ENCODE measurements at regions not wholly inside any gene's neighbourhood (a gene's known extent, or its start where the extent isn't known, plus 50 kb on each side); places are given as distances from the start of the nearest gene placed in this dataset.

DNA sequence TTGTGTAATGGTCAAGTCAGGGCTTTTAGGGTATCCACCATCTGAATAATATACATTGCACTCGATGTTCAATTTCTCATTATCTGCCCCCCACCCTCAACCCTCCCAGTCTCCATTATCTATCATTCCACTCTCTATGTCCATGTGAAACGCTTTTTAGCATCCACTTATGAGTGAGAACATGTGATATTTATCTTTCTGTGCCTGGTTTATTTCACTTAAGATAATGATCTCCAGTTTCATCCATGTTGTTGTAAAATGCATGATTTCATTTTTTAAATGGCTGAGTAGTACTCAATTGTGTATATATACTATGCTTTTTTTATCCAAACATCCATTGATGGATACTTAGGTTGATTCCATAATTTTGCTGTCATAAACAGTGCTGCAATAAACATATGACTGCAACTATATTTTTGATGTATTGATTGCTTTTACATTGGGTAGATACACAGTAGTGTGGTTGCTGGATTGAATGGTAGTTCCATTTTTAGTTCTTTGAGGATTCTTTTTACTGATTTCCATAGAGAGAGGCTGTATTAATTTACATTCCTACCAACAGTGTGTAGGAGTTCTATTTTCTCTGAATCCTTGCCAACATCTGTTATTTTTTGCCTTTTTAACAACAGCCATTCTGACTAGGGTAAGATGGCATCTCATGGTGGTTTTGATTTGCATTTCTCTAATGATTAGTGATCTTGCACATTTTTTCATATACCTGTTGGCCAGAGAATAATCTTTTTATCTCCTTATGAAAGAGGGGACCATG, 332.9 kb upstream of the TGFBR2 start:
- Mint-ChIP-seq H3K27me3 (ENCODE audit: insufficient read depth) (no peaks in the 10 kb centered on the region), H3K4me3 (no peak overlapping the region), H3K36me3 (ENCODE audit: low read depth) (no peaks in the 10 kb centered on the region), H3K27ac (no peak overlapping the region), H3K9me3 (peaks cover 34% of the 10 kb centered on the region), H3K4me1 (no peaks in the 10 kb centered on the region)
- Histone ChIP-seq H3K9ac (ENCODE audit: extremely low read depth, low read length, poor library complexity, severe bottlenecking) (no peak overlapping the region), H3K27me3 (ENCODE audit: control insufficient read depth, insufficient read depth, low read length, poor library complexity, severe bottlenecking) (no peaks in the 10 kb centered on the region), H3K9me3 (ENCODE audit: control insufficient read depth, low read length) (peaks cover 24% of the 10 kb centered on the region), H3K4me1 (ENCODE audit: control insufficient read depth, insufficient read depth, low read length) (no peaks in the 10 kb centered on the region), H3K27ac (ENCODE audit: low read depth, low read length) (no peak overlapping the region), H3K4me3 (ENCODE audit: low read length) (no peak overlapping the region), H3K36me3 (ENCODE audit: control insufficient read depth, insufficient read depth, low read length) (no peaks in the 10 kb centered on the region)
- DNase-seq: no peak
- WGBS, 2 experiments (ENCODE audit: insufficient coverage in 1 of 2, insufficient read length in 1 of 2): 69% methylated on average over 2 of the region's 2 CpGs; no CpG with 5 or more reads in 1 of the 2 experiments
- TF ChIP-seq, protein P1, sequence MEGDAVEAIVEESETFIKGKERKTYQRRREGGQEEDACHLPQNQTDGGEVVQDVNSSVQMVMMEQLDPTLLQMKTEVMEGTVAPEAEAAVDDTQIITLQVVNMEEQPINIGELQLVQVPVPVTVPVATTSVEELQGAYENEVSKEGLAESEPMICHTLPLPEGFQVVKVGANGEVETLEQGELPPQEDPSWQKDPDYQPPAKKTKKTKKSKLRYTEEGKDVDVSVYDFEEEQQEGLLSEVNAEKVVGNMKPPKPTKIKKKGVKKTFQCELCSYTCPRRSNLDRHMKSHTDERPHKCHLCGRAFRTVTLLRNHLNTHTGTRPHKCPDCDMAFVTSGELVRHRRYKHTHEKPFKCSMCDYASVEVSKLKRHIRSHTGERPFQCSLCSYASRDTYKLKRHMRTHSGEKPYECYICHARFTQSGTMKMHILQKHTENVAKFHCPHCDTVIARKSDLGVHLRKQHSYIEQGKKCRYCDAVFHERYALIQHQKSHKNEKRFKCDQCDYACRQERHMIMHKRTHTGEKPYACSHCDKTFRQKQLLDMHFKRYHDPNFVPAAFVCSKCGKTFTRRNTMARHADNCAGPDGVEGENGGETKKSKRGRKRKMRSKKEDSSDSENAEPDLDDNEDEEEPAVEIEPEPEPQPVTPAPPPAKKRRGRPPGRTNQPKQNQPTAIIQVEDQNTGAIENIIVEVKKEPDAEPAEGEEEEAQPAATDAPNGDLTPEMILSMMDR (conservative IDR thresholded peaks at IDR 0.05): no peak

DNA sequence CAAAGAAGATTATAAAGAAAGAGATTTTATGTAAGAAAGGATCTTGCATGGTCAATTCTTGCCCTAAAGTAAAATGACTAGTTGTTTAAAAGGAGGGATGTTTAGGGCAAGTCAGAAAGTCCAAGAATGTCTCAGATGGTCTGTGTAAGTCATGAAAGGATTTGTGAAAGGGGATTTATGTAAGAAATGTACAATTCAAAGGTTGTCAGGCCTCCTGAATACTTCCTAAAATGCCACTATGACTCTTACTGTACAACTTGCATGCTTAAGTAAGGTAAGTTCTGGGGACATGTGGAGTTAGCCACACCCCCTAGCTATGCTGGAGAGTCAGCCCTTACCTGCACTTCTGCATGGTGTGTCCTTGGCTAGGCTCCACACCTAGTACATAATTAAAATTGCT, 328.9 kb upstream of the TGFBR2 start:
- H3K9me3 Mint-ChIP-seq: peaks cover 55% of the 10 kb centered on the region

DNA sequence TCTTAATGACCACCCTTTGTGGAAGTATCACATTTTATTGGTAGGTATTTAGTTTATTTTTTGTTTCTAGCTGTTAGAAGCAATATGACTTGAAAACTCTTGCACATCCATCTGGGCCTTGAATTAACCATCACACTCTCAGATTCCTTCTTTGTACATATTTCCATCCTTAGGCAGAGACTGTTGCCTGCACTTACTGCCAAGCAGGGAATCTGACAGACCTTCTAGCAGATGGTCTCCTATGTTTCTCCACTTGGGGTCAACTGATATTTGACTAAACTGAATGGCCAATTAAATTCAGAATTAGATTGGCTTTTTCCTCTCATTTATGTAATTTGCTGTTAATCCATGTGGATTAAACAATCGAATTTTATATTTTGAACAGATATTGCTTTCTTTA, 324.9 kb upstream of the TGFBR2 start:
- no peak for DNase-seq
- H3K4me1 ChIP-seq (ENCODE audit: control insufficient read depth, insufficient read depth, low read length): no peaks in the 10 kb centered on the region
- TF ChIP-seq, protein P1 (conservative IDR thresholded peaks at IDR 0.05): no peak
- WGBS, 2 experiments (ENCODE audit: insufficient coverage in 1 of 2, insufficient read length in 1 of 2): no CpG with 5 or more reads among the region's 1 CpG
- Mint-ChIP-seq H3K27me3 (ENCODE audit: insufficient read depth) (no peaks in the 10 kb centered on the region), H3K9me3 (peaks cover 39% of the 10 kb centered on the region), H3K4me3 (no peak overlapping the region), H3K4me1 (peaks cover 5% of the 10 kb centered on the region), H3K36me3 (ENCODE audit: low read depth) (no peaks in the 10 kb centered on the region), H3K27ac (no peak overlapping the region)
- H3K27ac ChIP-seq (ENCODE audit: low read depth, low read length): no peak overlapping the region
- peak overlapping the region; percentile 41 for H3K4me3 ChIP-seq (ENCODE audit: low read length)
- H3K27me3 ChIP-seq (ENCODE audit: control insufficient read depth, insufficient read depth, low read length, poor library complexity, severe bottlenecking): no peaks in the 10 kb centered on the region
- H3K9ac ChIP-seq (ENCODE audit: extremely low read depth, low read length, poor library complexity, severe bottlenecking): no peak overlapping the region
- H3K9me3 ChIP-seq (ENCODE audit: control insufficient read depth, low read length): peaks cover 50% of the 10 kb centered on the region
- H3K36me3 ChIP-seq (ENCODE audit: control insufficient read depth, insufficient read depth, low read length): no peaks in the 10 kb centered on the region

More for the DNA sequence above, 328.9 kb upstream of the TGFBR2 start:
- Mint-ChIP-seq H3K4me3 (no peak overlapping the region), H3K27ac (no peak overlapping the region), H3K36me3 (ENCODE audit: low read depth) (no peaks in the 10 kb centered on the region), H3K4me1 (peaks cover 5% of the 10 kb centered on the region), H3K27me3 (ENCODE audit: insufficient read depth) (no peaks in the 10 kb centered on the region)
- H3K9ac ChIP-seq (ENCODE audit: extremely low read depth, low read length, poor library complexity, severe bottlenecking): no peak overlapping the region
- no peaks in the 10 kb centered on the region for H3K27me3 ChIP-seq (ENCODE audit: control insufficient read depth, insufficient read depth, low read length, poor library complexity, severe bottlenecking)
- H3K27ac ChIP-seq (ENCODE audit: low read depth, low read length): no peak overlapping the region
- DNase-seq: no peak
- H3K4me1 ChIP-seq (ENCODE audit: control insufficient read depth, insufficient read depth, low read length): no peaks in the 10 kb centered on the region
- TF ChIP-seq, protein P1 (conservative IDR thresholded peaks at IDR 0.05): no peak
- peaks cover 54% of the 10 kb centered on the region for H3K9me3 ChIP-seq (ENCODE audit: control insufficient read depth, low read length)
- peak overlapping the region; percentile 26 for H3K4me3 ChIP-seq (ENCODE audit: low read length)
- no peaks in the 10 kb centered on the region for H3K36me3 ChIP-seq (ENCODE audit: control insufficient read depth, insufficient read depth, low read length)

Data from endodermal cell (in vitro differentiated cells).